ENCODE measurements at regions not wholly inside any gene's neighbourhood (a gene's known extent, or its start where the extent isn't known, plus 50 kb on each side); places are given as distances from the start of the nearest gene placed in this dataset.

GRCh38 chr17:55634702-55635101 lies 88.0 kb downstream of the TMEM100 start:
- DNase-seq (ENCODE audit: low read depth): no peak

GRCh38 chr17:55632893-55633292 lies 89.8 kb downstream of the TMEM100 start:
- no peak for DNase-seq (ENCODE audit: low read depth)

- DNase-seq (ENCODE audit: low read depth): no peak
Observed at GRCh38 chr17:55632236-55632635, 90.4 kb downstream of the TMEM100 start.

- DNase-seq (ENCODE audit: low read depth): no peak
Observed at GRCh38 chr17:55629995-55630394, 92.7 kb downstream of the TMEM100 start.

GRCh38 chr17:55625521-55625920 lies 97.1 kb downstream of the TMEM100 start:
- no peak for DNase-seq (ENCODE audit: low read depth)

GRCh38 chr17:55624772-55625433 lies 97.8 kb downstream of the TMEM100 start:
- no peak for DNase-seq (ENCODE audit: low read depth)

GRCh38 chr17:55622547-55622946 lies 100.1 kb downstream of the TMEM100 start:
- DNase-seq (ENCODE audit: low read depth): no peak

GRCh38 chr17:55620945-55621344 lies 101.7 kb downstream of the TMEM100 start:
- DNase-seq (ENCODE audit: low read depth): no peak

- DNase-seq (ENCODE audit: low read depth): no peak
Observed at GRCh38 chr17:55620023-55620422, 102.6 kb downstream of the TMEM100 start.

GRCh38 chr17:55617441-55617840 lies 105.2 kb downstream of the TMEM100 start:
- no peak for DNase-seq (ENCODE audit: low read depth)

GRCh38 chr17:55614061-55614460 lies 102.8 kb upstream of the SMIM36 start:
- DNase-seq (ENCODE audit: low read depth): no peak

- no peak for DNase-seq (ENCODE audit: low read depth)
Observed at GRCh38 chr17:55612691-55613141, 101.5 kb upstream of the SMIM36 start.

- no peak for DNase-seq (ENCODE audit: low read depth)
Observed at GRCh38 chr17:55607731-55608341, 96.6 kb upstream of the SMIM36 start.

GRCh38 chr17:55606488-55606815 lies 95.2 kb upstream of the SMIM36 start:
- no peak for DNase-seq (ENCODE audit: low read depth)

- DNase-seq (ENCODE audit: low read depth): no peak
Observed at GRCh38 chr17:55605705-55606487, 94.6 kb upstream of the SMIM36 start.

GRCh38 chr17:55601874-55602364 lies 90.7 kb upstream of the SMIM36 start:
- no peak for DNase-seq (ENCODE audit: low read depth)

- no peak for DNase-seq (ENCODE audit: low read depth)
Observed at GRCh38 chr17:55598495-55598894, 87.2 kb upstream of the SMIM36 start.

GRCh38 chr17:55588446-55589242 lies 77.4 kb upstream of the SMIM36 start:
- DNase-seq (ENCODE audit: low read depth): no peak

GRCh38 chr17:55587608-55588139 lies 76.4 kb upstream of the SMIM36 start:
- DNase-seq (ENCODE audit: low read depth): no peak

GRCh38 chr17:55585629-55586028 lies 74.4 kb upstream of the SMIM36 start:
- DNase-seq (ENCODE audit: low read depth): no peak

GRCh38 chr17:55584861-55585260 lies 73.6 kb upstream of the SMIM36 start:
- no peak for DNase-seq (ENCODE audit: low read depth)
